A549 (cell line): ENCODE measurements at regions not wholly inside any gene's neighbourhood (a gene's known extent, or its start where the extent isn't known, plus 50 kb on each side); places are given as distances from the start of the nearest gene placed in this dataset.

Experiments
- ATAC-seq, 2 experiments: fragments of 200-7000 bp in 1 of 2; fragments of >200 bp in 1 of 2; cut with Nextera tagmentation in 1 of 2; cut with Tn5 transposase in 1 of 2; 3 replicates each; pipeline versions ENCODE4 v1.8.0 to v1.9.1; 2018 to 2020; ENCODE audit warnings: mild to moderate bottlenecking in 1 of 2, moderate library complexity in 1 of 2
- CTCF ChIA-PET: fragments of 300-600 bp; sonication (Branson Sonifier 250); formaldehyde crosslinking; extraction: SDS; loops from one replicate; lab custom pipeline; 2021; ENCODE audit warnings: antibody characterized with exemption, inconsistent platforms; lab: Yijun Ruan, JAX
- POLR2A ChIA-PET: fragments of 350-600 bp; formaldehyde crosslinking; extraction: SDS; loops from one replicate; lab custom pipeline; 2021; ENCODE audit warnings: antibody characterized with exemption, inconsistent platforms; lab: Yijun Ruan, JAX
- DNase-seq, 2 experiments: peaks; one replicate each; pipeline versions ENCODE4 v3.0.0 to v3.0.0-alpha.2; 2011 to 2016; ENCODE audit warnings: low read depth in 1 of 2, low spot score in 1 of 2
- FAIRE-seq: peaks from 2 replicates; lab custom pipeline; 2011; peaks lifted over from hg19 to GRCh38; lab: Jason Lieb, UNC
- H3K27ac ChIP-seq, 2 experiments: fragments of >200 bp; sonication (Bioruptor Twin); formaldehyde crosslinking; 3 replicates each; pipeline ENCODE4 v1.5.1; 2016 to 2017
- H3K4me1 ChIP-seq: fragments of >200 bp; sonication (Bioruptor Twin); formaldehyde crosslinking; 3 replicates; pipeline ENCODE4 v1.6.1; 2016
- H3K4me2 ChIP-seq: fragments of >200 bp; sonication (Bioruptor Twin); formaldehyde crosslinking; 3 replicates; pipeline ENCODE4 v1.6.1; 2016
- H3K4me3 ChIP-seq: fragments of >200 bp; sonication (Bioruptor Twin); formaldehyde crosslinking; 3 replicates; pipeline ENCODE4 v1.5.1; 2016
- H3K9me3 ChIP-seq: fragments of >200 bp; sonication (Bioruptor Twin); formaldehyde crosslinking; 3 replicates; pipeline ENCODE4 v1.6.1; 2016
- CEBPB ChIP-seq, 2 experiments: fragments of >200 bp in 1 of 2; sonication (Bioruptor Twin) in 1 of 2; formaldehyde crosslinking in 1 of 2; IDR thresholded peaks; 2 replicates each; pipeline ENCODE4 v1.6.1; 2012 to 2016
- E2F6 ChIP-seq: IDR thresholded peaks from 2 replicates; pipeline ENCODE4 v1.6.1; 2012; ENCODE audit warnings: low read depth, borderline replicate concordance
- EHF ChIP-seq: fragments of 250-450 bp; sonication (Bioruptor Pico); IDR thresholded peaks from 2 replicates; pipeline ENCODE4 v1.5.0; 2020; ENCODE audit warnings: mild to moderate bottlenecking
- ESRRA ChIP-seq: fragments of 150-350 bp; IDR thresholded peaks from 2 replicates; pipeline ENCODE4 v1.6.1; 2014; ENCODE audit warnings: mild to moderate bottlenecking, low read length, borderline replicate concordance
- FOXS1 ChIP-seq: fragments of 250-450 bp; sonication (Bioruptor Pico); IDR thresholded peaks from 2 replicates; pipeline ENCODE4 v1.5.0; 2020; ENCODE audit warnings: mild to moderate bottlenecking, moderate library complexity
- GATA3 ChIP-seq: IDR thresholded peaks from 2 replicates; pipeline ENCODE4 v1.6.1; 2012; ENCODE audit warnings: borderline replicate concordance
- HMGXB4 ChIP-seq: fragments of 250-450 bp; sonication (Bioruptor Pico); IDR thresholded peaks from 2 replicates; pipeline ENCODE4 v1.5.0; 2021; ENCODE audit warnings: mild to moderate bottlenecking, moderate library complexity, borderline replicate concordance
- HOXA7 ChIP-seq: fragments of 250-450 bp; sonication (Bioruptor Pico); IDR thresholded peaks from 2 replicates; pipeline ENCODE4 v1.5.0; 2020; ENCODE audit warnings: mild to moderate bottlenecking, moderate library complexity
- HOXB5 ChIP-seq: fragments of 250-450 bp; sonication (Bioruptor Pico); IDR thresholded peaks from 2 replicates; pipeline ENCODE4 v1.5.0; 2020; ENCODE audit warnings: mild to moderate bottlenecking, moderate library complexity
- JUNB ChIP-seq: fragments of >200 bp; sonication (Bioruptor Twin); formaldehyde crosslinking; IDR thresholded peaks from 2 replicates; pipeline ENCODE4 v1.6.1; 2016
- MAZ ChIP-seq: fragments of 150-350 bp; IDR thresholded peaks from 2 replicates; pipeline ENCODE4 v1.6.1; 2014; ENCODE audit warnings: antibody characterized with exemption, low read depth, low read length, borderline replicate concordance
- NFE2L2 ChIP-seq: fragments of 150-350 bp; conservative IDR thresholded peaks from 2 replicates; pipeline ENCODE4 v1.6.1; 2014; ENCODE audit warnings: low read length
- NR3C1 ChIP-seq: fragments of >200 bp; sonication (Bioruptor Twin); formaldehyde crosslinking; IDR thresholded peaks from 3 replicates; pipeline ENCODE4 v1.6.1; 2017
- PBX3 ChIP-seq: IDR thresholded peaks from 2 replicates; pipeline ENCODE4 v1.6.1; 2012
- RFX5 ChIP-seq: fragments of 450-650 bp; IDR thresholded peaks from 2 replicates; pipeline ENCODE4 v1.7.1; 2014; ENCODE audit warnings: antibody characterized with exemption, mild to moderate bottlenecking, moderate library complexity
- SMC3 ChIP-seq: fragments of >200 bp; sonication (Bioruptor Twin); formaldehyde crosslinking; IDR thresholded peaks from 3 replicates; pipeline ENCODE4 v1.6.1; 2018; ENCODE audit warnings: inconsistent platforms
- TP53 ChIP-seq: fragments of 250-450 bp; sonication (Bioruptor Pico); IDR thresholded peaks from 2 replicates; pipeline ENCODE4 v1.5.0; 2021; ENCODE audit warnings: mild to moderate bottlenecking, moderate library complexity
- ZNF302 ChIP-seq: fragments of 250-450 bp; sonication (Bioruptor Pico); IDR thresholded peaks from 2 replicates; pipeline ENCODE4 v1.9.0; 2021; ENCODE audit warnings: inconsistent platforms, mild to moderate bottlenecking, moderate library complexity
- WGBS: methylation state at CpG from one replicate; pipeline ENCODE4 v1.1.6; 2017; ENCODE audit errors: missing lambda C conversion rate; 5-methylcytosine and 5-hydroxymethylcytosine counted together
- TF ChIP-seq, protein P1 (sequence below): fragments of 150-350 bp; IDR thresholded peaks from 2 replicates; pipeline ENCODE4 v1.6.1; 2014; ENCODE audit warnings: low read depth, mild to moderate bottlenecking, low read length

GRCh38 chr20:40176098-40176841 lies 512.8 kb downstream of the MAFB start (continued):
- TF ChIP-seq, protein P1, sequence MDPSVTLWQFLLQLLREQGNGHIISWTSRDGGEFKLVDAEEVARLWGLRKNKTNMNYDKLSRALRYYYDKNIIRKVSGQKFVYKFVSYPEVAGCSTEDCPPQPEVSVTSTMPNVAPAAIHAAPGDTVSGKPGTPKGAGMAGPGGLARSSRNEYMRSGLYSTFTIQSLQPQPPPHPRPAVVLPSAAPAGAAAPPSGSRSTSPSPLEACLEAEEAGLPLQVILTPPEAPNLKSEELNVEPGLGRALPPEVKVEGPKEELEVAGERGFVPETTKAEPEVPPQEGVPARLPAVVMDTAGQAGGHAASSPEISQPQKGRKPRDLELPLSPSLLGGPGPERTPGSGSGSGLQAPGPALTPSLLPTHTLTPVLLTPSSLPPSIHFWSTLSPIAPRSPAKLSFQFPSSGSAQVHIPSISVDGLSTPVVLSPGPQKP: no peak
- no peak for TF ChIP-seq HOXB5

DNA sequence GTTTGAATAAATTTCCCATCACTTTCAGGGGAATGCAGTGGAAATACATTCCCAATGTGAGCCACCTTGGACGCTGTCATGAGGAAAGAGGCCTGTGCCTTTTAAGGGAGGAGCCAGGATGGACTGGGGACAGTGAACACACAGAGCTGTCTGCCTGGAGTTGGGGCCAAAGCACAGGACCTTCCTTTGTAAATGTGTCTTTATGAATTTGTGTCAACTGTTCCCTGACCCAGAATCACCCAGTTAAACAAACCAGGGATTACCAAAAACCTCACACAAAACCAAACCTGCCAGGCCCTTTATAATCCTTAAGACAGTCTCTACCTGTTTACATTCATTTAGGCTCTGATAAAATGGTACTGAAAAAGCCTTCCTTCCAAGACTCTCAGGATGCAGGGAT lies 513.7 kb downstream of the MAFB start:
- WGBS: 0% methylated on average over 1 of the region's 1 CpG
- POLR2A ChIA-PET: no interaction called here
- Histone ChIP-seq H3K4me3 (no peak overlapping the region), H3K4me1 (no peaks in the 10 kb centered on the region), H3K4me2 (no peak overlapping the region), H3K9me3 (no peaks in the 10 kb centered on the region), H3K27ac (no peak overlapping the region)
- CTCF ChIA-PET: no interaction called here
- ATAC-seq: no peak
- DNase-seq: no peak
- FAIRE-seq: no peak
- TF ChIP-seq SMC3: no peak
- no peak for TF ChIP-seq MAZ
- no peak for TF ChIP-seq ZNF302 (CRISPR knock-in tag)
- no peak for TF ChIP-seq HOXA7 (CRISPR knock-in tag)
- no peak for TF ChIP-seq GATA3
- TF ChIP-seq JUNB: no peak
- TF ChIP-seq RFX5: no peak
- no peak for TF ChIP-seq HMGXB4 (CRISPR knock-in tag)
- TF ChIP-seq NFE2L2: no peak
- TF ChIP-seq EHF (CRISPR knock-in tag): no peak
- TF ChIP-seq NR3C1: no peak
- TF ChIP-seq E2F6: no peak
- TF ChIP-seq CEBPB (IDR thresholded peaks at IDR 0.05): no peak
- TF ChIP-seq FOXS1: no peak

- DNase-seq (no peak), FAIRE-seq (no peak), ATAC-seq (no peak)
- ChIA-PET POLR2A (no interaction called here), CTCF (interaction anchor here (1.0 kb wide), 1 partner anchor 14 kb away, joined by 3 read pairs; no protein-coding TSS in a partner anchor)
- no peak for TF ChIP-seq PBX3
- TF ChIP-seq TP53 (CRISPR knock-in tag): no peak
- no peak for TF ChIP-seq ESRRA
- Histone ChIP-seq H3K27ac (no peak overlapping the region), H3K4me3 (no peak overlapping the region), H3K4me1 (no peaks in the 10 kb centered on the region), H3K9me3 (no peaks in the 10 kb centered on the region), H3K4me2 (no peak overlapping the region)
- 23% methylated on average over 5 of the region's 5 CpGs for WGBS
Observed at GRCh38 chr20:40173872-40174271, 515.2 kb downstream of the MAFB start.
